A673 (cell line): ENCODE measurements at regions not wholly inside any gene's neighbourhood (a gene's known extent, or its start where the extent isn't known, plus 50 kb on each side); places are given as distances from the start of the nearest gene placed in this dataset.

Source experiments
- BruUV-seq: library from RNA; stranded (reverse); fragments of 400-500 nt; replicated peaks from 2 replicates; lab custom pipeline; 2021; lab: Mats Ljungman, UMichigan
- CTCF ChIA-PET: fragments of 300-600 bp; sonication (Branson Sonifier 250); formaldehyde crosslinking; loops from one replicate; lab custom pipeline; 2022; ENCODE audit warnings: antibody characterized with exemption; lab: Charles Lee
- POLR2A ChIA-PET: fragments of 300-600 bp; sonication (Branson Sonifier 250); formaldehyde crosslinking; loops from one replicate; lab custom pipeline; 2022; ENCODE audit warnings: antibody characterized with exemption; ENCODE audit not compliant: low non-redundant PET; lab: Charles Lee
- DNase-seq: peaks from one replicate; pipeline ENCODE4 v3.0.0-alpha.2; 2015; ENCODE audit warnings: low spot score
- H3K27ac ChIP-seq: fragments of 200-600 bp; sonication (generic); 2 replicates; pipeline ENCODE4 v1.5.1; 2016; ENCODE audit warnings: mixed run types, low read depth, mild to moderate bottlenecking, mixed read lengths, antibody characterized with exemption, low read length; ENCODE audit not compliant: poor library complexity, severe bottlenecking
- H3K27me3 ChIP-seq: fragments of 200-600 bp; sonication (generic); replicated peaks from 2 replicates; pipeline ENCODE4 v1.6.1; 2017; ENCODE audit warnings: mixed run types, low read depth, mild to moderate bottlenecking, mixed read lengths, antibody characterized with exemption, low read length; ENCODE audit not compliant: insufficient read depth, poor library complexity
- H3K36me3 ChIP-seq: fragments of 200-600 bp; sonication (generic); 2 replicates; pipeline ENCODE4 v1.6.1; 2016; ENCODE audit warnings: mixed run types, mild to moderate bottlenecking, mixed read lengths, antibody characterized with exemption, low read length; ENCODE audit not compliant: insufficient read depth, poor library complexity, severe bottlenecking
- H3K4me1 ChIP-seq: fragments of 200-600 bp; sonication (generic); 2 replicates; pipeline ENCODE4 v1.6.1; 2017; ENCODE audit warnings: mixed run types, mild to moderate bottlenecking, mixed read lengths, antibody characterized with exemption, low read length; ENCODE audit not compliant: insufficient read depth, poor library complexity, severe bottlenecking
- H3K4me3 ChIP-seq: fragments of 200-600 bp; sonication (generic); 2 replicates; pipeline ENCODE4 v1.5.1; 2016; ENCODE audit warnings: low read depth, mixed run types, mild to moderate bottlenecking, mixed read lengths, low read length; ENCODE audit not compliant: poor library complexity, severe bottlenecking
- H3K9me3 ChIP-seq: fragments of 200-600 bp; sonication (generic); 2 replicates; pipeline ENCODE4 v1.6.1; 2016; ENCODE audit warnings: mixed run types, low read depth, mild to moderate bottlenecking, mixed read lengths, antibody characterized with exemption, low read length; ENCODE audit not compliant: poor library complexity, severe bottlenecking
- EZH2 ChIP-seq: fragments of 200-600 bp; sonication (generic); IDR thresholded peaks from 2 replicates; pipeline ENCODE4 v1.6.1; 2017; ENCODE audit warnings: borderline replicate concordance, low read depth, mild to moderate bottlenecking, mixed read lengths, antibody characterized with exemption, low read length; ENCODE audit not compliant: poor library complexity, severe bottlenecking
- intact Hi-C: fragments of 100-400 bp; cut with micrococcal nuclease; formaldehyde crosslinking; loops from one replicate; pipeline ENCODE4 v1.10.0; 2022; ENCODE audit not compliant: unreplicated experiment
- TF ChIP-seq, protein P1 (sequence below): fragments of 300-800, 200-600 bp; sonication (generic); conservative IDR thresholded peaks from 2 replicates; pipeline ENCODE4 v1.5.1; 2017; ENCODE audit warnings: low read depth, mild to moderate bottlenecking, antibody characterized with exemption, low read length, moderate library complexity, mixed read lengths

DNA sequence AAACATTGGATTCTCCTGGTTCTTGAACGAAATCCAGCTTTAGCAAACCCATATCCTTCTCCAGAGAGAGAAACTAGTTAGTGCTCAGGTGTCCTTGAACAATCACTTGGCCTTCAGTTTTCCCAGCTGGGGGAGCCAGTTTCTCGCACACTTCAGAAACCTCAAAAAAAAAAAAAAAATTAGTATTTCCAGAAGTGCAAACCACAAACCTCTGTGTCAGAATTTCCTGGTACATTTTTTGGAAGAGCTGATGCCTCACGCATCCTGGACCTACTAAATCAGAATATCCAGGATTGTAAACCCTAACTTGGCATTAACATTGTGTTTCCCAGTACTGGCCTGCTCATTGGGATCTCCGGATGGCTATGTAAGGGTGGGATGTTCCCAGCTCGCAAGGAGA lies 143.4 kb upstream of the EGR2 start:
- POLR2A ChIA-PET, result no interaction called here
- Histone ChIP-seq H3K4me1 (no peaks in the 10 kb centered on the region), H3K27ac (no peak overlapping the region), H3K4me3 (no peak overlapping the region), H3K9me3 (no peaks in the 10 kb centered on the region), H3K27me3 (no peaks in the 10 kb centered on the region), H3K36me3 (no peaks in the 10 kb centered on the region)
- BruUV-seq, result no TSS peak
- TF ChIP-seq EZH2, result no peak
- TF ChIP-seq, protein P1, sequence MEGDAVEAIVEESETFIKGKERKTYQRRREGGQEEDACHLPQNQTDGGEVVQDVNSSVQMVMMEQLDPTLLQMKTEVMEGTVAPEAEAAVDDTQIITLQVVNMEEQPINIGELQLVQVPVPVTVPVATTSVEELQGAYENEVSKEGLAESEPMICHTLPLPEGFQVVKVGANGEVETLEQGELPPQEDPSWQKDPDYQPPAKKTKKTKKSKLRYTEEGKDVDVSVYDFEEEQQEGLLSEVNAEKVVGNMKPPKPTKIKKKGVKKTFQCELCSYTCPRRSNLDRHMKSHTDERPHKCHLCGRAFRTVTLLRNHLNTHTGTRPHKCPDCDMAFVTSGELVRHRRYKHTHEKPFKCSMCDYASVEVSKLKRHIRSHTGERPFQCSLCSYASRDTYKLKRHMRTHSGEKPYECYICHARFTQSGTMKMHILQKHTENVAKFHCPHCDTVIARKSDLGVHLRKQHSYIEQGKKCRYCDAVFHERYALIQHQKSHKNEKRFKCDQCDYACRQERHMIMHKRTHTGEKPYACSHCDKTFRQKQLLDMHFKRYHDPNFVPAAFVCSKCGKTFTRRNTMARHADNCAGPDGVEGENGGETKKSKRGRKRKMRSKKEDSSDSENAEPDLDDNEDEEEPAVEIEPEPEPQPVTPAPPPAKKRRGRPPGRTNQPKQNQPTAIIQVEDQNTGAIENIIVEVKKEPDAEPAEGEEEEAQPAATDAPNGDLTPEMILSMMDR, result no peak
- intact Hi-C loops, result no loop called here
- CTCF ChIA-PET, result no interaction called here
- no peak for DNase-seq

DNA sequence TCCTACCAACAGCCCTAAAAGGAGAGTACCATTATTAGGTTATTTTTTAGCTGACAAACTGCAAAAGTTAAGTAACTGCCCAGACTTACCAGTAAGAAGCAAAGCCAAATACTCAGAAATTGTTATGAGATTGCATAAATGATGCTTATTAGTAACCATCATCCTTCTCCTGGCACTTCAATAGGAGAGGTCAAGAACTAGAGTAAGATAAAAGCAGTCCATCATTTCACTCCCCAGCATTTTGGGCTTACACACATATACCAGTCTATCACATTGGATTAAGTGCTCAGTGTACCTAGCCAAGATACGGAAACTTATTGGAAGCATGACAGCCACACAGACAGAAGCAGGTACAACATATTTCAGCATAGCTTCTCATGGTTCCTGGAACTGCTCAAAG lies 142.8 kb upstream of the EGR2 start:
- no peaks in the 10 kb centered on the region for H3K36me3 ChIP-seq
- no peaks in the 10 kb centered on the region for H3K9me3 ChIP-seq
- ChIA-PET POLR2A (interaction anchor here (0.6 kb wide), 1 partner anchor 388 kb away, joined by 4 read pairs; no protein-coding TSS in a partner anchor), CTCF (no interaction called here)
- BruUV-seq, result no TSS peak
- intact Hi-C loops, result no loop called here
- no peak overlapping the region for H3K4me3 ChIP-seq
- TF ChIP-seq, protein P1, result no peak
- no peak for TF ChIP-seq EZH2
- no peaks in the 10 kb centered on the region for H3K27me3 ChIP-seq
- no peak overlapping the region for H3K27ac ChIP-seq
- no peaks in the 10 kb centered on the region for H3K4me1 ChIP-seq
- no peak for DNase-seq

DNA sequence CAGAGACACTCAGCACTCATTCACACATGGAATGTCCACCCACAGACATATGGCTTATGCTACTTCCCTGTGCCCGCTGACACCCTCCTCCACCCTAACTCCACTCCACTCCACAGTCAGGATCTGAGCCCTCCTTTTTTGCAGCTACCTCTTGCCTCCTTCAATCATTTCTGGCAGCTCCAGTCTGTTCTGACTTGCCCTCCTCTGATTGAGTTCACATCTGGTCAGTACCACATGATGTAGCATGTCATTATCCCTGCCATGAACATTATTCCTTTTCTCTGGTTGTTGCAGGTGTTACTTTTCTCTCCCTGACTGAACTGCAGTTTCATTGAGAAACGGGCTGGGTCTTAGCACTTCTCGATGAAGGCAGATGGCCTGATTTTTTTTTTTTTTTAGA lies 130.1 kb upstream of the EGR2 start:
- no peak overlapping the region for H3K4me3 ChIP-seq
- intact Hi-C loops, result no loop called here
- no peaks in the 10 kb centered on the region for H3K36me3 ChIP-seq
- H3K9me3 ChIP-seq, result no peaks in the 10 kb centered on the region
- no peak for DNase-seq
- POLR2A ChIA-PET, result no interaction called here
- no peaks in the 10 kb centered on the region for H3K4me1 ChIP-seq
- H3K27me3 ChIP-seq, result no peaks in the 10 kb centered on the region
- CTCF ChIA-PET, result no interaction called here
- no TSS peak for BruUV-seq
- H3K27ac ChIP-seq, result no peak overlapping the region
- TF ChIP-seq, protein P1, result no peak
- TF ChIP-seq EZH2, result no peak
